ENCODE measurements at regions not wholly inside any gene's neighbourhood (a gene's known extent, or its start where the extent isn't known, plus 50 kb on each side); places are given as distances from the start of the nearest gene placed in this dataset.

- H3K4me3 ChIP-seq, result no peak overlapping the region
- H3K36me3 ChIP-seq, result no peaks in the 10 kb centered on the region
- DNase-seq, result peak; percentile 79
- H3K9me3 ChIP-seq, result no peaks in the 10 kb centered on the region
- H3K27me3 ChIP-seq, result no peaks in the 10 kb centered on the region
Observed at GRCh38 chr2:205852457-205852856, 170.2 kb downstream of the NRP2 start.

DNA sequence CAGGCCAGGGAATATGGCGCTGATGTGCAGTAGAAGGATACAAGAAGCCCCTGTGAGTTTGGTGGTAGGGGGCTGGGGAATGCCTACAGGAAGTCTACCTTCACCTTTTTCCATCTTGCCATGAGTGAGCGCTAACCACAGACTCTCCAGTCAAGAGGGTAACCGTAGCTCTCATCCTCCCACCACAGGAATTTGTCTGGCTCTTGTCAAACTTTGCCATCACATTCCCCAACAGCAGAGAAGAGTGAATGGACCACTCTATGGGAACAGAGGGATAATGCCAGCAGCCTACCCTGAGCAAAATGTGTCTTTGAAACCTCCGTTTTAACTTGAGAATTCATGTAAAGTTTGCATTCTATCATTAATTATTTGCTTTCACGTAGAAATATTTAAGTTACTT, 168.3 kb downstream of the NRP2 start:
- H3K4me3 ChIP-seq, result no peak overlapping the region
- no peak for DNase-seq
- no peaks in the 10 kb centered on the region for H3K9me3 ChIP-seq
- H3K27me3 ChIP-seq, result no peaks in the 10 kb centered on the region
- no peaks in the 10 kb centered on the region for H3K36me3 ChIP-seq

DNA sequence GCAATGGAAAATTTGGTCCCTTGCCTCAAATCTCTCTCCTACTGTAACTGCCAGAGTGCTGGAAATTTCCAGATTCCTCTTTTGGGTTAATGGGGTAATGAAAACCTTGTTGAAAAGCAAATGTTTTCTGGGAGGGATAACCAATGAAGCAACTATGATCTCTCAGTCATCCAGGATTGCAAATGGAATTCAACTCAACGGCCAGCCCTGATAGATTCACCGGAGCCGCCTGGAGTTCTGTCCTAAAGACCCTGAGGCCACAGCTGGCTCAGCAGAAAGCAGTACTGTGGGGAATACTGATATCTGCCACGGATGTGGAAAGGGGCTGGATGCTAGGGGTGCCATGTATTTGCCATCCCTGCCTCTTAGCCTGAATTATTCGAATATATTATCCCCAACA, 167.8 kb downstream of the NRP2 start:
- Histone ChIP-seq H3K4me3 (no peak overlapping the region), H3K36me3 (no peaks in the 10 kb centered on the region), H3K9me3 (no peaks in the 10 kb centered on the region), H3K27me3 (no peaks in the 10 kb centered on the region)
- DNase-seq, result no peak

DNA sequence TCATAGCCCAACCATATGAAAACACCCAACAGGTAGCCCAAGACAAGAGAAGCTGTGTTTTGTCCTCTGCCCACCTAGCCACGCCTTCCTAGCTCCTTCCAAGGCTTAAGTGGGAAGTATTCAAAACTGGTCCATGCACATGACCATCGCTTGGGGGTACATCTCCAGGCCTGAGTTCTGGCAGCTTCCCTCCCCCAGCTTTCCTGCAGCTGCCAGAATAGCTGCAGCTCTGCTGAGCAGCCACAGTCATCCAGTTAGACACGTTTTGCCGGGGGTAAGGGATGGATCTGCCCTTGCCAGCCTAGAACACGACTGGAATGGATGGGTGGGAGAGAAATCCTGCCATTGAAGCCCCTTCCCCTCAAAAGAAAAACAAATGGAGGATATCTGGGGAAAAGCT, 166.8 kb downstream of the NRP2 start:
- H3K9me3 ChIP-seq, result no peaks in the 10 kb centered on the region
- H3K27me3 ChIP-seq, result no peaks in the 10 kb centered on the region
- H3K4me3 ChIP-seq, result no peak overlapping the region
- H3K36me3 ChIP-seq, result no peaks in the 10 kb centered on the region
- DNase-seq, result peak; percentile 17

GRCh38 chr2:205848601-205849000, 166.3 kb downstream of the NRP2 start:
- Histone ChIP-seq H3K27me3 (no peaks in the 10 kb centered on the region), H3K36me3 (no peaks in the 10 kb centered on the region), H3K9me3 (no peaks in the 10 kb centered on the region), H3K4me3 (no peak overlapping the region)
- peak; percentile 48 for DNase-seq
